Loucy (cell line): ENCODE measurements at regions not wholly inside any gene's neighbourhood (a gene's known extent, or its start where the extent isn't known, plus 50 kb on each side); places are given as distances from the start of the nearest gene placed in this dataset.

Source experiments
- H2AFZ ChIP-seq: fragments of 200-600 bp; sonication (generic); 2 replicates; pipeline ENCODE4 v1.6.0; 2016; ENCODE audit warnings: antibody characterized with exemption, mild to moderate bottlenecking, low read length, moderate library complexity
- H3F3A ChIP-seq: fragments of 200-600 bp; 2 replicates; pipeline ENCODE4 v1.6.0; 2016; ENCODE audit warnings: antibody characterized with exemption, low read depth, mild to moderate bottlenecking
- H3K27me3 ChIP-seq: fragments of 200-600 bp; sonication (generic); 2 replicates; pipeline ENCODE4 v1.6.1; 2014; ENCODE audit warnings: low read length, mild to moderate bottlenecking; ENCODE audit not compliant: insufficient read depth, poor library complexity, severe bottlenecking
- H3K36me3 ChIP-seq: fragments of 200-600 bp; sonication (generic); 2 replicates; pipeline ENCODE4 v1.6.1; 2016; ENCODE audit warnings: low read length; ENCODE audit not compliant: insufficient read depth
- H3K4me1 ChIP-seq: fragments of 200-600 bp; sonication (generic); 2 replicates; pipeline ENCODE4 v1.5.1; 2014; ENCODE audit warnings: low read length, mild to moderate bottlenecking; ENCODE audit not compliant: insufficient read depth, poor library complexity, severe bottlenecking
- H3K4me2 ChIP-seq: fragments of 200-600 bp; sonication (generic); 2 replicates; pipeline ENCODE4 v1.6.0; 2014; ENCODE audit warnings: antibody characterized with exemption, low read length, low read depth, mild to moderate bottlenecking; ENCODE audit not compliant: poor library complexity, severe bottlenecking
- H3K4me3 ChIP-seq: fragments of 200-600 bp; sonication (generic); 2 replicates; pipeline ENCODE4 v1.5.1; 2014; ENCODE audit warnings: low read length, mild to moderate bottlenecking, mixed read lengths; ENCODE audit not compliant: poor library complexity, severe bottlenecking
- H3K79me2 ChIP-seq: fragments of 200-600 bp; sonication (generic); 2 replicates; pipeline ENCODE4 v1.6.1; 2014; ENCODE audit warnings: low read length; ENCODE audit not compliant: insufficient read depth
- H3K9ac ChIP-seq: fragments of 200-600 bp; sonication (generic); 2 replicates; pipeline ENCODE4 v1.6.0; 2014; ENCODE audit warnings: mild to moderate bottlenecking, low read depth, low read length, moderate library complexity; ENCODE audit not compliant: poor library complexity, severe bottlenecking
- H3K9me2 ChIP-seq: fragments of 200-600 bp; sonication (generic); replicated peaks from 2 replicates; pipeline ENCODE4 v1.6.1; 2016; ENCODE audit warnings: low read depth, low read length, mixed read lengths
- H3K9me3 ChIP-seq: fragments of 200-600 bp; sonication (generic); 2 replicates; pipeline ENCODE4 v1.6.1; 2014; ENCODE audit warnings: mild to moderate bottlenecking, antibody characterized with exemption, low read length, low read depth; ENCODE audit not compliant: insufficient read depth
- H4K20me1 ChIP-seq: fragments of 200-600 bp; sonication (generic); 2 replicates; pipeline ENCODE4 v1.6.0; 2014; ENCODE audit warnings: antibody characterized with exemption, low read length, mild to moderate bottlenecking; ENCODE audit not compliant: insufficient read depth, poor library complexity, severe bottlenecking
- EZH2phosphoT487 ChIP-seq: fragments of 200-600 bp; IDR thresholded peaks from 2 replicates; pipeline ENCODE4 v1.6.1; 2018; ENCODE audit warnings: antibody characterized with exemption, mild to moderate bottlenecking, moderate library complexity, borderline replicate concordance
- TF ChIP-seq, protein P1 (sequence below): fragments of 200-600 bp; sonication (generic); conservative IDR thresholded peaks from 2 replicates; pipeline ENCODE4 v1.5.1; 2014; ENCODE audit warnings: mild to moderate bottlenecking, antibody characterized with exemption, low read length

- no peak overlapping the region for H3K9ac ChIP-seq
- no peaks in the 10 kb centered on the region for H3K27me3 ChIP-seq
- no peaks in the 10 kb centered on the region for H3K4me1 ChIP-seq
- no peak overlapping the region for H3K4me2 ChIP-seq
- H3K9me3 ChIP-seq: no peaks in the 10 kb centered on the region
- no peaks in the 10 kb centered on the region for H3K36me3 ChIP-seq
- TF ChIP-seq, protein P1, sequence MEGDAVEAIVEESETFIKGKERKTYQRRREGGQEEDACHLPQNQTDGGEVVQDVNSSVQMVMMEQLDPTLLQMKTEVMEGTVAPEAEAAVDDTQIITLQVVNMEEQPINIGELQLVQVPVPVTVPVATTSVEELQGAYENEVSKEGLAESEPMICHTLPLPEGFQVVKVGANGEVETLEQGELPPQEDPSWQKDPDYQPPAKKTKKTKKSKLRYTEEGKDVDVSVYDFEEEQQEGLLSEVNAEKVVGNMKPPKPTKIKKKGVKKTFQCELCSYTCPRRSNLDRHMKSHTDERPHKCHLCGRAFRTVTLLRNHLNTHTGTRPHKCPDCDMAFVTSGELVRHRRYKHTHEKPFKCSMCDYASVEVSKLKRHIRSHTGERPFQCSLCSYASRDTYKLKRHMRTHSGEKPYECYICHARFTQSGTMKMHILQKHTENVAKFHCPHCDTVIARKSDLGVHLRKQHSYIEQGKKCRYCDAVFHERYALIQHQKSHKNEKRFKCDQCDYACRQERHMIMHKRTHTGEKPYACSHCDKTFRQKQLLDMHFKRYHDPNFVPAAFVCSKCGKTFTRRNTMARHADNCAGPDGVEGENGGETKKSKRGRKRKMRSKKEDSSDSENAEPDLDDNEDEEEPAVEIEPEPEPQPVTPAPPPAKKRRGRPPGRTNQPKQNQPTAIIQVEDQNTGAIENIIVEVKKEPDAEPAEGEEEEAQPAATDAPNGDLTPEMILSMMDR: no peak
- no peak for TF ChIP-seq EZH2phosphoT487
- no peaks in the 10 kb centered on the region for H3K79me2 ChIP-seq
- H4K20me1 ChIP-seq: no peaks in the 10 kb centered on the region
- H3K9me2 ChIP-seq: no peaks in the 10 kb centered on the region
- no peak overlapping the region for H2AFZ ChIP-seq
- no peaks in the 10 kb centered on the region for H3F3A ChIP-seq
- H3K4me3 ChIP-seq: no peak overlapping the region
Measured at GRCh38 chr3:10745392-10745791, 70.6 kb upstream of the SLC6A11 start.

GRCh38 chr3:10746001-10746400, 70.0 kb upstream of the SLC6A11 start:
- no peak overlapping the region for H3K4me2 ChIP-seq
- H3K4me3 ChIP-seq: no peak overlapping the region
- no peak overlapping the region for H2AFZ ChIP-seq
- H3K79me2 ChIP-seq: no peaks in the 10 kb centered on the region
- no peaks in the 10 kb centered on the region for H3K9me3 ChIP-seq
- no peaks in the 10 kb centered on the region for H3K27me3 ChIP-seq
- H3K36me3 ChIP-seq: no peaks in the 10 kb centered on the region
- H4K20me1 ChIP-seq: no peaks in the 10 kb centered on the region
- H3K9ac ChIP-seq: no peak overlapping the region
- H3F3A ChIP-seq: no peaks in the 10 kb centered on the region
- no peak for TF ChIP-seq EZH2phosphoT487
- TF ChIP-seq, protein P1: no peak
- H3K4me1 ChIP-seq: no peaks in the 10 kb centered on the region
- no peaks in the 10 kb centered on the region for H3K9me2 ChIP-seq

- Histone ChIP-seq H3K9me3 (no peaks in the 10 kb centered on the region), H3K4me3 (no peak overlapping the region), H3K27me3 (no peaks in the 10 kb centered on the region), H4K20me1 (no peaks in the 10 kb centered on the region), H3K36me3 (no peaks in the 10 kb centered on the region), H2AFZ (no peak overlapping the region), H3K4me2 (no peak overlapping the region), H3F3A (no peaks in the 10 kb centered on the region), H3K9me2 (no peaks in the 10 kb centered on the region), H3K79me2 (no peaks in the 10 kb centered on the region), H3K9ac (no peak overlapping the region), H3K4me1 (no peaks in the 10 kb centered on the region)
- TF ChIP-seq, protein P1: no peak
- no peak for TF ChIP-seq EZH2phosphoT487
Measured at GRCh38 chr3:10746684-10747083, 69.3 kb upstream of the SLC6A11 start.
